Right lobe of liver (tissue), 6 donors: ENCODE measurements at regions not wholly inside any gene's neighbourhood (a gene's known extent, or its start where the extent isn't known, plus 50 kb on each side); places are given as distances from the start of the nearest gene placed in this dataset.
"Not testable (repeated sequence)": the region's sequence is repeated elsewhere in the genome, so short reads cannot be mapped to it uniquely, and the experiment has no call there.

ENCODE experiments used
- ATAC-seq, 4 donors: fragments of 200-7000 bp; cut with Tn5 transposase; one replicate each; pipeline ENCODE4 v1.9.1; 2020; ENCODE audit warnings: mild to moderate bottlenecking in 4 of 4, moderate library complexity in 4 of 4
- DNase-seq, 3 donors: peaks; one replicate each; pipeline ENCODE4 v3.0.0-alpha.2; 2020
- H3K27ac ChIP-seq, 3 donors: fragments of 200-600 bp; one replicate each; pipeline ENCODE4 v1.8.0; 2022
- H3K27me3 ChIP-seq, 2 donors: fragments of 200-600 bp; one replicate each; pipeline ENCODE4 v1.8.0; 2022
- H3K36me3 ChIP-seq, 4 donors: fragments of 200-600 bp; sonication (generic) in 1 of 4; one replicate each; pipeline versions ENCODE4 v1.5.1 to v1.8.0; 2017 to 2022; ENCODE audit warnings: control low read depth in 1 of 4
- H3K4me1 ChIP-seq, 4 donors: fragments of 200-600 bp; sonication (generic) in 1 of 4; one replicate each; pipeline versions ENCODE4 v1.5.1 to v1.8.0; 2017 to 2022; ENCODE audit warnings: control low read depth in 1 of 4
- H3K4me3 ChIP-seq, 3 donors: fragments of 200-600 bp; one replicate each; pipeline ENCODE4 v1.8.0; 2022
- H3K9me3 ChIP-seq, 4 donors: fragments of 200-600 bp; sonication (generic) in 1 of 4; one replicate each; pipeline versions ENCODE4 v1.5.1 to v1.8.0; 2017 to 2022; ENCODE audit warnings: control low read depth in 1 of 4
- CTCF ChIP-seq, 4 donors: fragments of 200-600 bp in 3 of 4; fragments of 450-650 bp in 1 of 4; IDR thresholded peaks; one replicate each; pipeline versions ENCODE4 v1.5.1 to v1.8.0; 2016 to 2022; ENCODE audit warnings: antibody characterized with exemption in 4 of 4, mild to moderate bottlenecking in 2 of 4
- POLR2A ChIP-seq: fragments of 450-650 bp; IDR thresholded peaks from one replicate; pipeline ENCODE4 v1.6.1; 2017; ENCODE audit warnings: antibody characterized with exemption, mild to moderate bottlenecking
- WGBS: methylation state at CpG from one replicate; pipeline ENCODE4 v1.1.6; 2018; ENCODE audit warnings: low coverage, low lambda C conversion rate; ENCODE audit not compliant: insufficient coverage; ENCODE audit errors: missing lambda C conversion rate; 5-methylcytosine and 5-hydroxymethylcytosine counted together
- intact Hi-C, 2 donors: fragments of 100-400 bp; cut with DNase I; formaldehyde crosslinking; loops; one replicate each; pipeline versions ENCODE4 v1.11.2 to v1.14.1; 2022
- donor health status: DM: no; HTN: yes; CAD: no.
- donor health status: DM: no; HTN: no; CAD: no.
- donor health status: DM: no; HTN: no; CAD: no.
- donor health status: DM: no; HTN: yes; CAD: no.
- donor health status: DM: no; HTN: yes; CAD: no.

GRCh38 chr11:7874056-7874455 lies 57.0 kb downstream of the OR10A6 start:
- Histone ChIP-seq H3K4me1 (no peaks in the 10 kb centered on the region), H3K36me3 (no peaks in the 10 kb centered on the region), H3K27ac (no peak overlapping the region), H3K4me3 (no peak overlapping the region), H3K9me3 (no peaks in the 10 kb centered on the region), H3K27me3 (no peaks in the 10 kb centered on the region)
- no peak for TF ChIP-seq CTCF (IDR thresholded peaks at IDR 0.05)
- no peak for TF ChIP-seq POLR2A
- intact Hi-C loops = no loop called here
- DNase-seq (no peak), ATAC-seq (no peak)

- H3K4me1 ChIP-seq = no peaks in the 10 kb centered on the region
- intact Hi-C loops = no loop called here
- DNase-seq = no peak
- no peaks in the 10 kb centered on the region for H3K27me3 ChIP-seq
- no peak overlapping the region for H3K27ac ChIP-seq
- H3K9me3 ChIP-seq = no peaks in the 10 kb centered on the region
- H3K36me3 ChIP-seq = no peaks in the 10 kb centered on the region
- whole genome bisulfite sequencing = 39% methylated on average over 1 of the region's 1 CpG
- H3K4me3 ChIP-seq = no peak overlapping the region
- TF ChIP-seq POLR2A = no peak
- no peak for TF ChIP-seq CTCF (IDR thresholded peaks at IDR 0.05)
- ATAC-seq = no peak
Measured at GRCh38 chr11:7872890-7873289, 58.2 kb downstream of the OR10A6 start.

- Histone ChIP-seq H3K27me3 (no peaks in the 10 kb centered on the region), H3K27ac (no peak overlapping the region), H3K9me3 (no peaks in the 10 kb centered on the region), H3K4me3 (no peak overlapping the region), H3K36me3 (no peaks in the 10 kb centered on the region), H3K4me1 (no peaks in the 10 kb centered on the region)
- TF ChIP-seq POLR2A = no peak
- TF ChIP-seq CTCF (IDR thresholded peaks at IDR 0.05) = no peak
- DNase-seq (no peak), ATAC-seq (no peak)
- intact Hi-C loops = no loop called here
Measured at GRCh38 chr11:7871056-7871455, 60.0 kb downstream of the OR10A6 start.

GRCh38 chr11:7869467-7869866 lies 61.6 kb downstream of the OR10A6 start:
- WGBS = 45% methylated on average over 1 of the region's 1 CpG
- Histone ChIP-seq H3K36me3 (no peaks in the 10 kb centered on the region), H3K9me3 (no peaks in the 10 kb centered on the region), H3K27ac (no peak overlapping the region), H3K4me1 (no peaks in the 10 kb centered on the region), H3K4me3 (no peak overlapping the region), H3K27me3 (no peaks in the 10 kb centered on the region)
- intact Hi-C loops = no loop called here
- DNase-seq (no peak), ATAC-seq (no peak)
- TF ChIP-seq POLR2A (no peak), CTCF (IDR thresholded peaks at IDR 0.05) (no peak)

- H3K36me3 ChIP-seq, ATAC-seq, DNase-seq, H3K27me3 ChIP-seq, intact Hi-C loops, H3K27ac ChIP-seq, H3K9me3 ChIP-seq, H3K4me1 ChIP-seq, H3K4me3 ChIP-seq: not testable (repeated sequence)
- 43% methylated on average over 1 of the region's 14 CpGs for WGBS
Measured at GRCh38 chr11:7861292-7861691, 64.5 kb upstream of the OR5P2 start.

GRCh38 chr11:7860844-7861243 lies 64.1 kb upstream of the OR5P2 start:
- H3K36me3 ChIP-seq, H3K9me3 ChIP-seq, H3K4me3 ChIP-seq, intact Hi-C loops, H3K27me3 ChIP-seq, ATAC-seq, H3K4me1 ChIP-seq, DNase-seq, H3K27ac ChIP-seq: not testable (repeated sequence)
- WGBS = 58% methylated on average over 2 of the region's 14 CpGs
